Endothelial cell of umbilical vein (primary cell): ENCODE measurements at regions not wholly inside any gene's neighbourhood (a gene's known extent, or its start where the extent isn't known, plus 50 kb on each side); places are given as distances from the start of the nearest gene placed in this dataset.

Experiments used
- BruUV-seq: library from RNA; stranded (reverse); fragments of 400-500 nt; replicated peaks from 2 replicates; lab custom pipeline; 2021; lab: Mats Ljungman, UMichigan
- CTCF ChIA-PET: fragments of 300-600, 350-600 bp; sonication (Branson Sonifier 250); formaldehyde crosslinking; loops from one replicate; lab custom pipeline; 2021; ENCODE audit warnings: antibody characterized with exemption, inconsistent platforms; lab: Charles Lee
- POLR2A ChIA-PET: fragments of 300-600, 350-600 bp; sonication (Branson Sonifier 250); formaldehyde crosslinking; loops from one replicate; lab custom pipeline; 2021; ENCODE audit warnings: antibody characterized with exemption, inconsistent platforms; lab: Charles Lee
- DNase-seq: peaks from one replicate; pipeline ENCODE4 v3.0.0-alpha.2; 2011; ENCODE audit warnings: low read depth, low spot score
- FAIRE-seq: peaks from 2 replicates; lab custom pipeline; 2011; peaks lifted over from hg19 to GRCh38; lab: Jason Lieb, UNC
- H2AFZ ChIP-seq: 2 replicates; pipeline ENCODE4 v1.6.0; 2012; ENCODE audit warnings: low read depth, low read length, control low read depth, inconsistent platforms
- H3K27ac ChIP-seq: 2 replicates; pipeline ENCODE4 v1.5.1; 2011; ENCODE audit warnings: low read depth, mild to moderate bottlenecking, control low read depth, low read length, moderate library complexity; ENCODE audit not compliant: insufficient read depth
- H3K27me3 ChIP-seq, 2 experiments: 2 replicates each; pipeline versions ENCODE4 v1.6.0 to v1.6.1; 2011; ENCODE audit warnings: low read length in 2 of 2, mixed read lengths in 1 of 2; ENCODE audit not compliant: control insufficient read depth in 2 of 2, insufficient read depth in 2 of 2
- H3K36me3 ChIP-seq, 2 experiments: 2 replicates in 1 of 2; 3 replicates in 1 of 2; pipeline ENCODE4 v1.5.1; 2011; ENCODE audit warnings: low read length in 2 of 2, mild to moderate bottlenecking in 1 of 2, moderate library complexity in 1 of 2; ENCODE audit not compliant: control insufficient read depth in 2 of 2, insufficient read depth in 2 of 2; ENCODE audit errors: extremely low read depth in 1 of 2
- H3K4me1 ChIP-seq: 3 replicates; pipeline ENCODE4 v1.5.1; 2011; ENCODE audit warnings: mild to moderate bottlenecking, low read length; ENCODE audit not compliant: control insufficient read depth, insufficient read depth; ENCODE audit errors: extremely low read depth
- H3K4me2 ChIP-seq: 2 replicates; pipeline ENCODE4 v1.6.1; 2011; ENCODE audit warnings: low read length, control low read depth, mixed read lengths; ENCODE audit not compliant: insufficient read depth
- H3K4me3 ChIP-seq, 3 experiments: fragments of 200-600 bp in 1 of 3; sonication (generic), shearing (Covaris generic) in 1 of 3; replicated peaks in 1 of 3; 2 replicates each; pipeline ENCODE4 v1.5.1; 2011 to 2016; ENCODE audit warnings: control low read depth in 3 of 3, low read length in 3 of 3, mild to moderate bottlenecking in 2 of 3, inconsistent platforms in 1 of 3, low read depth in 1 of 3, moderate library complexity in 1 of 3; ENCODE audit not compliant: insufficient read depth in 1 of 3
- H3K79me2 ChIP-seq: 2 replicates; pipeline ENCODE4 v1.6.0; 2012; ENCODE audit warnings: low read length, inconsistent platforms; ENCODE audit not compliant: control insufficient read depth, insufficient read depth
- H3K9ac ChIP-seq: replicated peaks from 2 replicates; pipeline ENCODE3; 2011; ENCODE audit warnings: low read length, control low read depth; ENCODE audit not compliant: insufficient read depth; ENCODE audit errors: extremely low read depth
- H3K9me1 ChIP-seq: replicated peaks from 3 replicates; pipeline ENCODE4 v1.6.0; 2011; ENCODE audit warnings: mild to moderate bottlenecking, low read length; ENCODE audit not compliant: control insufficient read depth, insufficient read depth; ENCODE audit errors: extremely low read depth
- H3K9me3 ChIP-seq: replicated peaks from 2 replicates; pipeline ENCODE4 v1.5.1; 2012; ENCODE audit warnings: low read length, inconsistent platforms; ENCODE audit not compliant: control insufficient read depth, insufficient read depth
- H4K20me1 ChIP-seq: replicated peaks from 2 replicates; pipeline ENCODE3; 2011; ENCODE audit warnings: mild to moderate bottlenecking, low read length; ENCODE audit not compliant: control insufficient read depth, insufficient read depth; ENCODE audit errors: extremely low read depth
- CTCF ChIP-seq, 2 donors: IDR thresholded peaks; 1 replicate in 1 of 2; 2 replicates in 1 of 2; pipeline ENCODE4 v1.5.1; 2011; ENCODE audit warnings: low read length in 2 of 2, mild to moderate bottlenecking in 2 of 2, moderate library complexity in 2 of 2, control low read depth in 1 of 2, inconsistent platforms in 1 of 2, low read depth in 1 of 2; ENCODE audit not compliant: insufficient read depth in 1 of 2; ENCODE audit errors: extremely low read depth in 1 of 2
- EZH2 ChIP-seq: IDR thresholded peaks from 2 replicates; pipeline ENCODE4 v1.6.1; 2012; ENCODE audit warnings: borderline replicate concordance, low read depth, mild to moderate bottlenecking, moderate library complexity, low read length, inconsistent platforms; ENCODE audit not compliant: severe bottlenecking
- FOS ChIP-seq: IDR thresholded peaks from 2 replicates; pipeline ENCODE4 v1.6.1; 2011; ENCODE audit warnings: mild to moderate bottlenecking, low read length, moderate library complexity, borderline replicate concordance; ENCODE audit not compliant: insufficient read depth
- GATA2 ChIP-seq: IDR thresholded peaks from 2 replicates; pipeline ENCODE4 v1.7.0; 2011; ENCODE audit warnings: low read depth, mild to moderate bottlenecking, moderate library complexity, mixed read lengths, low read length; ENCODE audit not compliant: insufficient read length, insufficient read depth
- MYC ChIP-seq: IDR thresholded peaks from one replicate; pipeline ENCODE4 v1.6.1; 2011; ENCODE audit warnings: mild to moderate bottlenecking, low read depth, low read length
- dilution Hi-C: fragments of 300-500 bp; cut with MboI; formaldehyde crosslinking; loops from one replicate; pipeline ENCODE4 v1.15.0; 2019; ENCODE audit warnings: low sequenced_read_pairs; ENCODE audit not compliant: extremely low pct_ligation_motif_present
- intact Hi-C: fragments of 100-400 bp; cut with micrococcal nuclease; formaldehyde crosslinking; loops from one replicate; pipeline ENCODE4 v1.10.0; 2022

GRCh38 chr3:115381573-115381912, 234.5 kb upstream of the ZBTB20 start:
- Histone ChIP-seq H3K79me2 (no peaks in the 10 kb centered on the region), H3K9me1 (no peaks in the 10 kb centered on the region), H4K20me1 (no peaks in the 10 kb centered on the region), H3K4me3 (no peak overlapping the region), H3K9ac (no peak overlapping the region), H3K27ac (peak overlapping the region; percentile 60), H3K9me3 (no peaks in the 10 kb centered on the region), H3K4me2 (peak overlapping the region; percentile 41), H3K27me3 (no peaks in the 10 kb centered on the region), H2AFZ (peak overlapping the region; percentile 80), H3K36me3 (no peaks in the 10 kb centered on the region), H3K4me1 (peaks cover 24% of the 10 kb centered on the region)
- DNase-seq (no peak), FAIRE-seq (no peak)
- ChIA-PET POLR2A (no interaction called here), CTCF (no interaction called here)
- no TSS peak for BruUV-seq
- no peak for TF ChIP-seq MYC
- TF ChIP-seq GATA2, result peak; percentile 33
- intact Hi-C loops (no loop called here), dilution Hi-C loops (no loop called here)

- Histone ChIP-seq H3K27me3 (no peaks in the 10 kb centered on the region), H3K9me3 (no peaks in the 10 kb centered on the region), H3K9ac (no peak overlapping the region), H3K79me2 (no peaks in the 10 kb centered on the region), H3K4me3 (no peak overlapping the region), H2AFZ (no peak overlapping the region), H4K20me1 (no peaks in the 10 kb centered on the region), H3K4me2 (peak overlapping the region; percentile 41), H3K27ac (peak overlapping the region; percentile 60), H3K36me3 (no peaks in the 10 kb centered on the region), H3K9me1 (no peaks in the 10 kb centered on the region), H3K4me1 (peaks cover 24% of the 10 kb centered on the region)
- DNase-seq, result peak; percentile 65
- TF ChIP-seq FOS (no peak), CTCF (IDR thresholded peaks at IDR 0.05; ENCODE audit: extremely low read depth in 1 of 2, insufficient read depth in 1 of 2, low read depth in 1 of 2, low read length in 2 of 2) (no peak), EZH2 (no peak)
- intact Hi-C loops (no loop called here), dilution Hi-C loops (no loop called here)
- no TSS peak for BruUV-seq
- FAIRE-seq, result peak; percentile 74
- ChIA-PET CTCF (no interaction called here), POLR2A (no interaction called here)
Measured at GRCh38 chr3:115381931-115382330, 234.8 kb upstream of the ZBTB20 start.
